GM21423 (cell line): ENCODE measurements at regions not wholly inside any gene's neighbourhood (a gene's known extent, or its start where the extent isn't known, plus 50 kb on each side); places are given as distances from the start of the nearest gene placed in this dataset.
"Not testable (repeated sequence)": the region's sequence is repeated elsewhere in the genome, so short reads cannot be mapped to it uniquely, and the experiment has no call there.

Source experiments
- ATAC-seq: cut with Tn5 transposase; IDR thresholded peaks from one replicate; pipeline ENCODE4 v1.9.1; 2021; ENCODE audit warnings: mild to moderate bottlenecking, moderate library complexity; ENCODE audit not compliant: unreplicated experiment

DNA sequence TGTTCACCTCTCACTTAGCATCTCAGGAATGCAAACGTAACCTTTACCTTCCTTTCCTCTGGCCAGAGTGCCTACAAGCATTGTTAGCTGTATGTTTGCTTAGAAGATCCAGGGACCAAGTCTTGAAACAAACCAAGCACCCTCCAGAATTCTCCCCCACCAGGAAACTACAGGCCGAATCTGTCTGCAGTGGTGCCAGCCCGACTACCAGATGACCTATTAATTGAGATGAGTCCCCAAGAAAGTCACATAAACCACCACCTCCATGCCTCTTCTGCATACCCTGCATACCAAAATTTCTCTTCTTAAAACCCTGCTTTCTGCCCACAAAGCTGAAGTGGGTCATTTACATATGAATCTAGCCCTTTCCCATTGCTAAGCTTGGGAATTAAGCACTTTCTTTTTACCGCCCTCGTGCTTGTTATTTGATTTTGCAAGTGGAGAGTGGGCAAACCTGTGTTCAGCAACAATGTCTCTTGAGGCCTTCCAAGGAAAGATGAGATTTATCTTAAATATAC, 1239.1 kb downstream of the CDH12 start:
- ATAC-seq = no peak

DNA sequence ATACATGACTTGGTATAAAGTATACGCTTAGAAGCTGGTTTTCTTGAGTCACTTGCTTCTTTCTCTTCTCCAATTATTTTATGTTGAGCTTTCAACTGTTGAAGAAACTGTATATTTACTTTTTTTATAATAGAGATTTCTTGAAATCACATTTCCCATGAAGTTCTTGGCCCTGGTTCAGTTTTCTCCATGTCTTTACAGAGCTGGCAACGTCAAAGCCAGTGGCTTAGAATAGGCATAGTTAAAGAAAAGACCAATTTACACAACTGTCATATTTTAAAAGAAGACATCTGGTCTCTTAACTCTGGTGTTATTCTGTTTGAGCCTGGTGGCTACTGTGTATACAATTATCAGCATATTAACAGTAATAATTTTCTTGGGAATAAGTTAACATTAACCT, 1249.3 kb downstream of the CDH12 start:
- ATAC-seq = no peak

DNA sequence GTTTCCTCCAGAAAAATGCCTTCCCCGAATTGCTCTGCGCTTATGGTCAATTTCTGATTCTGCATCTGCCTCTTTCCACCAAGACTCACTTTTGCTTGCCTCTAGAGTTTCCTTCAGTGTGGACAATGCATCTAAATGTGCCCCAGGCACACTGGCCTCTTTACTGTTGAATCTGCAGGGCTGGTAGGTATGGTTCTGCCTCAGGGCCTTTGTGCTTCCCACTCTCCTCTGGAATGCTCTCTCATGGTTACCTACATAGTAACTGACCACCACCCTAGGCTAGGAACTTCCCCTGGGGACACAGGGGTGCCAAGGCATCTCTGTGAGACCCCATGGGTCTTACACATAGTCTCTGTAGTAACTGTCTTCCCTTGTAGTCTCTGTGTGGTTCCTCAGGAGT, 1258.6 kb downstream of the CDH12 start:
- ATAC-seq = no peak

DNA sequence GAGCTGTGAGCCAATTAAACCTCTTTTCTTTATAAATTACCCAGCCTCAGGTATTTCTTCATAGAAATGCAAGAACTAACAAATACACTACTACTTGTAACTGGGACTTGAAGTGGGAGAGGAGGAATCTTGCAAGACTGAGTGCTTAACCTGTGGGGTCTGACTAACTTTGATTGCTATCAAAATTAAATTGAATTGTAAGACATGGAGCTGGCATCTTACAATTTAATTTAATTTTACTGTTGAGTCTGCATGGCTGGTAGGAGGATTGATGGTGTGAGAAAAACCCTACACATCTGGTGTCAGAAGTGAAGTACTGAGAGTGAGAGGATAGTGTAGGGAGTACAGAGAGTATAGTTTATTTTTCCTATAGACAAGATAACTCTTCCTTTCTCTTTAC, 1259.9 kb downstream of the CDH12 start:
- no peak for ATAC-seq

DNA sequence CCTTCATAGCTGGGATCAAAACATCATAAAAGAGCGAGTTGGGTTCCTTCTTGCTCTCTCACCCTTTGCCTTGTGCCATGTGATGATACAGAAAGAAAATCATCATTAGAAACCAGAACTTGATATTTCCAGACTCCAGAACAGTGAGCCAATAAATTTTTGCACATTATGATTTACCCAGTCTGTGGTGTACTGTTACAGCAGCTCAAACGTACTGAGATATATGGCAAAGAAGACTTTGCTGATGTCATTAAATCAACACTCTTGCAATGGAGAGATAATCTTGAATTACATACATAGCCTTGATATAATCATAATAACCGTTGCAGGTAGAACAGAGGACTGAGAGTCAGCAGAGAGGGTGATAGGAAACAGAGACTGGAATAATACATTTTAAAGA, 1271.6 kb downstream of the CDH12 start:
- ATAC-seq = no peak

DNA sequence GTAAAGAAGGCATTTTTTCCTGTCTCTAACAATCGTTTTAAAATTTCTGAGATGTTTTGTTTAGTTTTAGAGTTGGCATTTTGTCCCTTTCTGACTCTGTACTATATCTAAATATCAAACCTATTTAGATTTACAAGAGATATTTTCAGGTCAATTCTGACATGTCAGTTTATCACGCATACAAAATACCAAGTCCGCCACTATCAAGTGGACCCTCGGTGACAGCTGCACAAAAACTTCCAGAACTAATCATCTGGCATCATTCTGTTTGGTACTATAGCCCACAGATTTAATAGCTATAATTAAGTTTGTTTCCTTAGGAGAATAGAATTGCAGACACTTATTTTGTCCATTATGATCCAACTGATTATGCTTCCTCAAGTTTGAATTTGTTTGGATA, 1278.2 kb downstream of the CDH12 start:
- ATAC-seq = no peak

DNA sequence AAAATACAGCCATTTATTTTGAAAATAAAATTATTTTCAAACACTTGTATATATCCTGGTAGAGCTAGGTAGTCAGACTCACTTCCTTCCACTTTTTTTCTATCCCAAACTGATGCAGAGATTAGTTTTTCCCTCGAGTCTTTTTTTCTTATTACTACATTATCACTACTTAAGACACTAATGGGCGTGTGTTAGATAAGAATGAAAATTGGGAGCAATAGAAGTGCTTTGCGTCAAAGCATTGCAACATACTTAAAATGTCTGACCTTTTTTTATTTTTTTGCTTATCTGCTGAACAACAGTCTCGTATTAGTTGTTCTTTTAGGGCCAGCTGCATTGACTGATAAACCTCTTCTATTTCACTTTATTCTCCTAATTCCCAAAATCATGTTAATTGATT, 1278.7 kb downstream of the CDH12 start:
- no peak for ATAC-seq

DNA sequence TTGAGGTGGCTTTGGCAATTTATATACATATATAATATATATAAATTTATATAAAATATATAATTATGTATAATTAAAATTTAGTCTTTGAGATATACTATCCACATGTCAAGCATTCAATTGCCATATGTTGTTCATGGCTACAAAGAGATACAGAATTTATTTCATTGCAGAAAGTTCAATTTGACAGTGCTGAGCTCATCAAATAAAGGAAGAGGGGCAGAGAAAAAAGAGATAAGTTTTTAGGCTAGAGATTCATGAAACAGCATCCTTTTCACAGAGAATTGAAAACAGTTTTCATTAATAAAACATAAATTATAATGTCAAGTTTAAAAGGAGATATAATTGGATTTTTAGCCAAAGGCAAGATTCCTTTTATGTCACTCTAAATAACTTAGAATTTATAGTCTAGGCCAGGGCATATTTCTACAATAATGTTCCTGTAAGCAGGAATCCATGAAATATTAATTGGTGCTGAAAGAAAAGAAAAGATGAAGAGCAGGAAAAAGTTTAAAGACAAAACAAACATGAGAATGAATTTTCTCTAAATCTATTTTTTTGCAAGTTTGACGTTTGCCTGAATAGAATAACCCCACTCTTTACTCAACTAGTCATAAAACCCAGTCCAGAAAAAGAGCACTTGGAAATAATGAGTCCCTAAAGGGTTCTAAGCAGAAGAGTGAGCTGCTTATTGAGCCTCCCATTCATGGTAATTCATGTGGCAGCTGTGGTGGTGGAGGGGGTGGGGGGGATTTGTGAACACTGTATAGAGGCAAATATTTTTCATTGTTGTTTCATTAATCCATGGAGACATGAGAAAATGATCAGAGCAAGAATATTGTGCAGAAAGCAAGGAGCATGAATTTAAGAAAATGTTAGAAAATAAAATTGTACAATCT, 1279.5 kb downstream of the CDH12 start:
- ATAC-seq = no peak

DNA sequence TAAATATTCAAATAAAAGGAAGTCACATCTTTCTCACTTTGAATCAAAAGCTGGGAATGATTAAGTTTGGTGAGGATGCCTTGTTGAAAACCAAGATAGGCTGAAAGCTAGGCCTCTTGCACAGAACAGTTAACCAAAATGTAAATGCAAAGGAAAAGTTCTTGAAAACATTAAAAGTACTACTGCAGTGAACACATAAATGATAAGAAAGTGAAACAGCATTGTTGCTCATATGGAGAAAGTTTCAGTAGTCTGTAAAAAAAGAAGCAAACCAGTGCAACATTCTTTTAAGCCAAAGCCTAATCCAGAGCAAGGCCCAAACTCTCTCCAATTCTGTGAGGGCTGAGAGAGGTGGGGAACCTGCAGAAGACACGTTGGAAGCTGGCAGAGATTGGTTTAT, 1281.9 kb downstream of the CDH12 start:
- not testable (repeated sequence) for ATAC-seq

DNA sequence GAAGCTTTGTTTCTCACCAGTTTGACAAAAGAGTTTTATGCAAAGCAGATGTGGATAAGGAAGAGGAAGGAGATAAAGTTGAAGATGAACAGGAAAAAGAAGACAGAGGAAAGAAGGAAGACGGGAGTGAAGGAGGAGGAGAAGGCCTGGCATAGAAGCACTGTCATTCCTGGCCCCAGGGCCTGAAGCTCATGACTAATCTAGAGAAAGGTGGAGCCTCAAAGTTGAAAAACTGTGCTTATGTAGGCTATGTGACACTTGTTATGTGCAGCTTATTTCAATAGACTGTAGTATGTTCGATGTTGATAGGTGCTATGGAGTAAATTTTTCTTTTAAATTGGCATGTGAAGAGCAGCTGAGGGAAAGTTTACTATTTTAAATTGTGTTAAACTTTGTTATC, 1294.0 kb downstream of the CDH12 start:
- not testable (repeated sequence) for ATAC-seq

DNA sequence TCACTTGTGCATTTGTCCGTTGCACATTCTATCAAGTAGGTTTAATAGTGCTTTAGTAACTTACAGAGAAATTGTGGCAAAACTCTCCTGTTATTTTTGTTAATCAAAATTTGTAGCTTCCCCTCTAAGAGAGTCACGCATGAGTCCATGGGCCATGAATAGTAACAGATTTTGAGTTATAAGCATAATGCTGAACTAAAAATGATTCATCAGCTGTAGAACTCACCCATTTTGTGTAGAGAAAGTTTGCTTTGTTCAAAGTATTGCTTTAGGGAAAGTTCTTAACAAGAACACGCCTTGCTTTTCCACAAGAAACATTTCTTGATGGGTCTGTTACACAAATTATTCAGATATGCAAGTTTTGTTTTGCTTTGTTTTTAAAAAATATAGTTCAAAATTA, 1300.9 kb downstream of the CDH12 start:
- ATAC-seq = not testable (repeated sequence)

DNA sequence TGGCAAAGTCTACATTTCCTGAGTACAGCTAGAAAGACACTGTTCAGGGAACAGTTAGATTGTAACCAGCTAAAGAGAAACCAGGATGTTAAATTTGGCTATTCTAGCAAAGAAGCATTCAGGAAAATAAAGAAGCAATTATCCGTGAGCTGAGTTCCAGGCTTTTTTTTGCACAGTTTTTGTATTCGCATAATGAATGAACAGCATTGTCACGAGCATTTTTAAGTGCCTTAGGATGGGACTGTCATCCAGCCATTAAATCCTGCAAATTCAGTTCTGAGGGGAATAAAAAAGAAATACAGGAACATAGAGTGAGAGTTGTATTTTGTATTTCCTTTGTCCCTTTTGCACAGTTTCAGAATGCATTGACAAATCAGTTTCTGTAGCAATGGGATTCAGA, 1302.2 kb downstream of the CDH12 start:
- not testable (repeated sequence) for ATAC-seq

DNA sequence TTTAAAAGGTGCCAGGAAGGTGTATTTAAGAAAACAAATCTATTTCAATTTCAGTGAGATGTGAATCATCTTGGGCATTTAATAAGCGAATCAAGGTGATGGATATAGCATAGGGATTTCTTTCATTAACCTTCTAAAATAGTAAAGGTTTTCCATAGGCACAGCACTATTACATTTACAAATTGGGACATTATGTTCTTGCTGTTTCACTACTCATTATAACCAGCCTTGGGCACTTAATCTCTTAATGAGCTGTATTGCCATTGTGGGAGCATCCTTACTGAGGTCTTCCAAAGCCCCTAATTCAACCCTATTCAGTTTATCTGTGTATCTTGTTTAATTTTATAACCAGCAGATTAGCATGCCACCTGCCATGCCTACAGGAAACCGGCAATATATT, 1305.5 kb downstream of the CDH12 start:
- not testable (repeated sequence) for ATAC-seq

DNA sequence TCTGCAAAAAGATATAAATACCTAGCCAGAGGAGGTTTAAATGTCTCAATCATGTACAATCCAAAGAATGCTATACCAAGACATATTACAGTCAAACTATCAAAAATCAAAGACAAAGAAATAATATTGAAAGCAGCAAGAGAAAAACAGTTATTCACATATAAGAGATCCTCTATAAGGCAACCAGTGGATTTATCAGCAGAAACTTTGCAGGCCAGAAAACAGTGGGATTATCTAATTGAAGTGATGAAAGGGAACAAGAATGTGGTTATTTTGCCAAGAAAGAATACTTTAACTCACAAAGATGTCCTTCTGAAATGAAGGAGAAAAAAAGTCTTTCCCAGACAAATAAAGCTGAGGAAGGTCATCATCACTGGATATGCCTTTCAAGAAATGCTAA, 1318.0 kb downstream of the CDH12 start:
- not testable (repeated sequence) for ATAC-seq

DNA sequence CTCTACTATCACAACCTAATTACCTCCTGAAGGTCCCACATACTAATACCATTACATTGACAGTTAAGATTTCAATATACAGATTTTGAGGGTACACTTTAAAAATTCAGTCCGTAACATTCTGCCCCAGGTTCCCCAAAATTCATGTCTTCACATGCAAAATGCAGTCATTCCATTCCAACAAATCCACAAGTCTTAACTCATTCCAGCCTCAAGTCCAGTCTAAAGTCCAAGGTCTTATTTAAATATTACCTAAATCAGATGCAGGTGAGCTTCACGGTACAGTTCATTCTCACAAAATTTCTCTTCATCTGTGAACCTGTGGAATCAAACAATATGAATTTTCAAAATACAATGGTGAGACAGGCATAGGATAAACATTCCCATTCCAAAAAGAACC, 1332.0 kb downstream of the CDH12 start:
- not testable (repeated sequence) for ATAC-seq

DNA sequence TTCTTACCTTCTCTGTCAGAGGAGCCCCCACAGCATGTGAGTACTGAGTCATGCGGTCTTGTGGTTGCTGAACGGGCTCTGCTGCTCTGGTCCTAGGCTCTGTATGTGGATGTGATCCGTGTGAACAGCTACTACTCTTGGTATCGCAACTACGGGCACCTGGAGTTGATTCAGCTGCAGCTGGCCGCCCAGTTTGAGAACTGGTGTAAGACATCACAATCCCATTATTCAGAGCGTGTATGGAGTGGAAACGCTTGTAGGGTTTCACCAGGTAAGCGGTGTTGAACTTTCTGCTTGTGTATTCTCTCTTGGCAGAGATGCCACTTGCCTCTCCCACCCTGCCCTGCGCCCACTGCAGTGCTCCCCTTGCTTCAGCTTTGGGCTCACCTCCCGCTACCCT, 1356.2 kb downstream of the CDH12 start:
- not testable (repeated sequence) for ATAC-seq

DNA sequence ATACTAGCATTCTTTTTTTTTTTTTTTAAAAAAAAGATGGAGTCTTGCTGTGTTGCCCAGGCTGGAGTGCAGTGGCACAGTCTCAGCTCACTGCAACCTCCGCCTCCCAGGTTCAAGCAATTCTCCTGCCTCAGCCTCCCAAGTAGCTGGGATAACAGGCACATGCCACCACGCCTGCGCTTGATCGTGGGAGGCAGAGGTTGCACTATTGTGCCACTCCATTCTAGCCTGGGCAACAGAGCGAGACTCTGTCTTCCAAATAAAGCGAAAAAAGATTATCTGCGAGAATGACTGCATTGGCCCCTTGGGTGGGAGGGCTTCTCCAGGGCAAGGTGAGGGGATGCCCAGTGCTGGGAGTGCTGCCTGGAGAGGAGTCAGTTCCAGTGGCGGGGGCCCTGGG, 1357.1 kb downstream of the CDH12 start:
- not testable (repeated sequence) for ATAC-seq

DNA sequence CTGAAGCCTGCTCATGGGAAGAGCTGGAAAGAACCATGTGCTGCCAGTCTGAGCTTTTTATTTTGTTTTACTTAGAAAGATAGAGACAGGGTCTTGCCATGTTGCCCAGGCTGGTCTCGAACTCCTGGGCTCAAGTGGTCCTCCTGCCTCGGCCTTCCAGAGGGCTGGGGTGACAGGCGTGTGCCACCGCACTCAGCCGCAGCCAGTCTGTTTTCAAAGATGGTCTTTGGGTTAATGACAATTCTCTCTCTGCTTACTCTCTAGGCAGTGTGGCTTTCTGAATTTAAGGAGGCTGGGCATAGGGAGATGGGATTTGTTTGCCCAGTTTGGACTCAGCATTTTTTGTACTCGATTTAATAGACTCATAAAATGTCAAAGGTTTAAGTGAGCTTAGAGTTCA, 1357.9 kb downstream of the CDH12 start:
- not testable (repeated sequence) for ATAC-seq

DNA sequence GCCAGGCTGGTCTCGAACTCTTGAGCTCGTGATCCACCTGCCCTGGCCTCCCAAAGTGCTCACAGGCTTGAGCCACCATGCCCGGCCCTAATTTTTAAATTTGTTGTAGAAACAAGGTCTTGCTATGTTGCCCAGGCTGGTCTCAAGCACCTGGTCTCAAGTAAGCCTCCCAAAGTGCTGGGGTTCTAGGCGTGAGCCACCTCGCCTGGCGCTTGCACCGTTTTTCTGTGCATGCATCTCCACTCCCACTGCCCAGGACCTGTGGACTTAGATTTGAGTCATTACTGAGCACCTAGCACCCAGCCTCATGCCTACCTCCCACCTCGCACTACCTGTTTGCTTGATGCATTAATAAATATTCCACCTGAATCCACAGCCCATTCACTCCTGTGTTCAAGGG, 1359.1 kb downstream of the CDH12 start:
- ATAC-seq = not testable (repeated sequence)

DNA sequence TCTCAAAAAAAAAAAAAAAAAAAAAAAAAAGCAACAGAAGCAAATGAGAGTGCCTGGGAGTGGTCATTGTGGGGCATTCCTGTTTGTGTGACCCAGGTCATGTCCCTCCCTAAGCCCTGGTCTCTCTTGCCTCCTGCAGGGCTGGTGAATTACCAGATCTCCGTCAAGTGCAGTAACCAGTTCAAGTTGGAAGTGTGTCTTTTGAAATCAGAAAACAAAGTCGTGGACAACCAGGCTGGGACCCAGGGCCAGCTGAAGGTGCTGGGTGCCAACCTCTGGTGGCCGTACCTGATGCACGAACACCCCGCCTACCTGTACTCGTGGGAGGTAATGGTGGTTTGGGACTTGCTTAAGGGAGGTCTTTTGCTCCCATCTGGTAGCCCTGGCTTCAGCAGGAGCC, 1362.0 kb downstream of the CDH12 start:
- ATAC-seq = not testable (repeated sequence)

DNA sequence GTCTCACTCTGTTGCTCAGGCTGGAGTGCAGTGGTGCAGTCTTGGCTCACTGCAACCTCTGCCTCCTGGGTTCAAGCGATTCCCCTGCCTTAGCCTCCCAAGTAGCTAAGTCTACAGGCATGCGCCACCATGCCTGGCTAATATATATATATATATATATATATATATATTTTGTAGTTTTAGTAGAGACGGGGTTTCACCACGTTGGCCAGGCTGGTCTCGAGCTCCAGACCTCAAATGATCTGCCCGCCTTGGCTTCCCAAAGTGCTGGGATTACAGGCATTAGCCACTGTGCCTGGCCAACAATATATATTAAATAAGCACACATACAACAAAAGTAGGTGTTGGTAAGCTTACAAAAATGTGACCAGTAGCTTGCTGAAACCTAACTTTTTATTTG, 1364.3 kb downstream of the CDH12 start:
- not testable (repeated sequence) for ATAC-seq

DNA sequence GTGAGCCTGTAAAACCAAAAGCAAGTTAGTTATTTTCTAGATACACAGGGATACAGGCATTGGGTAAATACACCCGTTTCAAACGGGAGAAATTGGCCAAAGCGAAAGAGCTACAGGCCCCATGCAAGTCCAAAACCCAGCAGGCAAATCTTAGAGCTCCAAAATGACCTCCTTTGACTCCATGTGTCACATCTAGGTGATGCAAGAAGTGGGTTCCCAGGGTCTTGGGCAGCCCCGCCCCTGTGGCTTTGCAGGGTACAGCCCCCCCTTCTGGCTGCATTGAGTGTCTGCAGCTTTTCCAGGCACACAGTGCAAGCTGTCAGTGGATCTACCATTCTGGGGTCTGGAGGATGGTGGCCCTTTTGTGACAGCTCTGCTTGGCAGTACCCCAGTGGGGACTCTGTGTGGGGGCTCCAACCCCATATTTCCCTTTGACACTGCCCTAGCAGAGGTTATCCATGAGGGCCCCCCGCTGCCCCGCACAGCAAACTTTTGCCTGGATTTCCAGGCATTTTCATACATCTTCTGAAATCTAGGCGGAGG, 1367.6 kb downstream of the CDH12 start:
- ATAC-seq = not testable (repeated sequence)
